NCI-H510A treated with DMSO at 0.1 percent for 48 hours (cell line): ENCODE measurements at regions not wholly inside any gene's neighbourhood (a gene's known extent, or its start where the extent isn't known, plus 50 kb on each side); places are given as distances from the start of the nearest gene placed in this dataset.

Source experiments
- DNase-seq: peaks from one replicate; lab custom pipeline; 2025; lab: John Stamatoyannopoulos, UW

- no peak for DNase-seq
These were observed 274.8 kb downstream of the LRFN2 start for GRCh38 chr6:40312213-40313015.

GRCh38 chr6:40308533-40309306 lies 278.4 kb downstream of the LRFN2 start:
- peak; percentile 56 for DNase-seq

GRCh38 chr6:40307712-40308111 lies 279.5 kb downstream of the LRFN2 start:
- DNase-seq: no peak

- DNase-seq: no peak
These were observed 284.2 kb downstream of the LRFN2 start for GRCh38 chr6:40302856-40303454.

- no peak for DNase-seq
These were observed 287.5 kb downstream of the LRFN2 start for GRCh38 chr6:40299681-40300080.

GRCh38 chr6:40298207-40298606 lies 289.0 kb downstream of the LRFN2 start:
- no peak for DNase-seq

- DNase-seq: no peak
These were observed 291.8 kb downstream of the LRFN2 start for GRCh38 chr6:40295251-40295950.

- DNase-seq: no peak
These were observed 293.5 kb downstream of the LRFN2 start for GRCh38 chr6:40293460-40294185.

- no peak for DNase-seq
These were observed 294.1 kb downstream of the LRFN2 start for GRCh38 chr6:40293060-40293459.

- DNase-seq: no peak
These were observed 296.3 kb downstream of the LRFN2 start for GRCh38 chr6:40290816-40291215.

GRCh38 chr6:40288919-40289318 lies 298.2 kb downstream of the LRFN2 start:
- no peak for DNase-seq

- no peak for DNase-seq
These were observed 299.8 kb downstream of the LRFN2 start for GRCh38 chr6:40287296-40287850.

GRCh38 chr6:40286721-40287120 lies 300.4 kb downstream of the LRFN2 start:
- DNase-seq: no peak

- DNase-seq: peak; percentile 36
These were observed 301.2 kb downstream of the LRFN2 start for GRCh38 chr6:40285996-40286395.

GRCh38 chr6:40285535-40285934 lies 301.6 kb downstream of the LRFN2 start:
- DNase-seq: no peak

- no peak for DNase-seq
These were observed 304.2 kb downstream of the LRFN2 start for GRCh38 chr6:40282986-40283385.

GRCh38 chr6:40281402-40281801 lies 305.8 kb downstream of the LRFN2 start:
- DNase-seq: no peak

- no peak for DNase-seq
These were observed 306.9 kb downstream of the LRFN2 start for GRCh38 chr6:40280231-40280630.

- DNase-seq: no peak
These were observed 311.0 kb downstream of the LRFN2 start for GRCh38 chr6:40276141-40276540.

- DNase-seq: no peak
These were observed 313.1 kb downstream of the LRFN2 start for GRCh38 chr6:40274058-40274457.

GRCh38 chr6:40268614-40269013 lies 318.6 kb downstream of the LRFN2 start:
- DNase-seq: no peak
